HPDE6-E6E7 (cell line): ENCODE measurements at regions not wholly inside any gene's neighbourhood (a gene's known extent, or its start where the extent isn't known, plus 50 kb on each side); places are given as distances from the start of the nearest gene placed in this dataset.

Experiments
- DNase-seq: peaks from one replicate; pipeline ENCODE4 v3.0.0; 2011; ENCODE audit warnings: missing footprints; ENCODE audit errors: extremely low spot score

DNA sequence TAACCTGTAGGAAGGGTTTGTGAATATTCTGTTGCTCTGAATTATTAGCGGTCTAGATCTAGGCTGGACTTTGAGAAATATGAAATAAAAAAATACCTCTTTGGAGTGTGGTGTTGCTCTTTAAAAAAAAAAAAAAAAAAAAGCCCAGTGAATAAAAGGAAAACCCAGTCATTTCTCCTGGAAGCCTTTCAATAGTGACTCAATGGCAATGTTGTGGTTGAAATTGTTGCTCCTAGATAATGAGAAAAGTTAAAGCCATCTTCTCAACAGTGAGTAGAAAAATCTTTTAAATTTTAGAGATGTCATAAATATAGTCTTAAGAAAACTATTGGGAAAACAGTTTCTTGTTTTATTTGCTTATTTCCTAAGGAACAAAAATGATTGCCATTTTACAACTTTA lies 135.3 kb downstream of the RFC3 start:
- no peak for DNase-seq

DNA sequence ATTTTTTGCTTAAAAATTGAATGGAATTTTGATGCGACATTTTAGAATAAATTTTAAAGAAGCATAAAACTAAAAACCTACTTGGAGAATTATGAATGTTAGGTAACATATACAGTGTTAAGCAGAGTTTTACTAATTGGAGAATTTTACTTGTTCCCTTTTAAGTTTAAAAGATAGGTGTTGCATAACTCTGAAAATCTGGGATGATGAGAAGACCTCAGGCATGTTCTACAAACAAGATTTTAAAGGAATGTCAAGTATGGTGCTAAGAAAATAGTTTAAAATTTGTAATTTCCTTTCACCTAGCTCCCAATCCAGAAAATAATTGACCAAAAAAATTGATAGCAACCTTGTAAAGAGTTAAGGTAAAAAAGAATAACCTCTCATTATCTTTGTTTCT lies 135.8 kb downstream of the RFC3 start:
- no peak for DNase-seq

DNA sequence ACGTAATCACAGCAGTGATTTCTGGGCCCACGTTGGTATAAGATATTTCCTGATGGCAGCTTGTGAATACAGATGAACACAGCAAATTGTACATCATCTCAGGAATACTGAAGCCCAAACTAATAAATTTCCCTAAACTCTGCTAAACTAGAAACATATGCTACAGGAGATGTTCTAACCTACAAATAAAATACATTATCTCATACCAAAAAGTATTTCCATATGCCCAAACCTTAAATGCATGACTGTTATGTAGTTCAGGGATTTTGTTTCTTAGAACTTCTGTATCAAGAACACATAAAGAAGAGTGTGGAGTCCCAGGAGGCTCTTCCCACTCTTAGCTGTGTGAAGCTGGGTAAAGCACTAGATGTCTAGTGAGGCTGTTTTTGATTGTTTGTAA lies 138.4 kb downstream of the RFC3 start:
- no peak for DNase-seq

DNA sequence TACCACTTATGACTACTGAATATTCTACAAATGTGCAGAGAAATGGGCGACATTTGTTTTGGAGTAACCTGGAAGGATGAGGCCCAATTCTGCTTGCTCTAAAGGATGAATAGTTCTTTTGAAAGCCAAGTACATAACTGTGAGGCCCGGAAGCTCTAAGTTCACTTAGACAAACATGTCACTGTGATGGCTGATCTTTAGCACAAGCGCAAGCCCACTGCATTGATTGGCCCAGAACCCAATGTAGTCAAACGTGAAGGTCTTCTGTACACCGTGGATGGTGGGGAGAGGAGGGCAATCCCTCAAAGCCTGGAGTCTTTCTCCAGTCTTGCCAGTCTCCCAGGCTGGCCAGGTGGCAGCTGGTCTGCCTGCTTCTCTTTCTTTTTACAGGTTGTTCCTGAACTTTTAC lies 139.6 kb downstream of the RFC3 start:
- DNase-seq: no peak

DNA sequence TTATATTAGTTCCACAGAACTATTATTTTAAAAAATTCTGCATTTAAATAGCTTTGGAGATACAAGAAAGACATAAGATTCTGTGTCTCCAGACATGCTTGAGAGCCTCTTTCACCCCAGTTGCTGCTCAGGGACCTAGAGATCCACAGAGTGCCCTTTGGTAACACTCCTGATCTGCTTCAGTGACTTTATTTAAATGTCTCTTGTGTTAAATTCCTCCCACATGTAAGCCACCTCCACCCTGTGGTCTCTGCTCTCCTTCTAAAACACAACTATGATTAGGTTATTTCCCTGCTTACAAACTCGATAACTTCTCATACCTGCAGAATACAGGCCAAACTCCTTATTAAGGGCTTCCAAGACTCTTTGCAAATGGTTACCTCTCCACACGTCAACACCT lies 141.0 kb downstream of the RFC3 start:
- DNase-seq: no peak

DNA sequence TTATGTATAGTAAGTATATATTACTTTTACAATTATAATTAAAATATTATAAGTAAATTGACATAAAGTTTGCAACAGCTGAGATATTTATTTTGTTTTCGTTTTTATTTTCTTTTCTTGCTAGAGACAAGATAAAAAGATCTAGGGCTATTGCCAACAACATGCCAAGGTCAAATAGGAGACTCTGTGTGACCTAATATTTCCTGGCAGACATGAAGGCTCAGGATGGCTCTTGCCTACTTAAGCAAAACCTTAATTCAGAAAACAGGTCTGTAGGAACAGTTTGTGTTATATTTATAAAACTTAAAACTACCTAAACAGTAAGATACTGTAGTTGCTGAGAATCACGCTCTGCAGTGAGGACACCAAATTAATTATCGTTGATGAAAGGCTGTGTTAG lies 145.2 kb downstream of the RFC3 start:
- DNase-seq: no peak

DNA sequence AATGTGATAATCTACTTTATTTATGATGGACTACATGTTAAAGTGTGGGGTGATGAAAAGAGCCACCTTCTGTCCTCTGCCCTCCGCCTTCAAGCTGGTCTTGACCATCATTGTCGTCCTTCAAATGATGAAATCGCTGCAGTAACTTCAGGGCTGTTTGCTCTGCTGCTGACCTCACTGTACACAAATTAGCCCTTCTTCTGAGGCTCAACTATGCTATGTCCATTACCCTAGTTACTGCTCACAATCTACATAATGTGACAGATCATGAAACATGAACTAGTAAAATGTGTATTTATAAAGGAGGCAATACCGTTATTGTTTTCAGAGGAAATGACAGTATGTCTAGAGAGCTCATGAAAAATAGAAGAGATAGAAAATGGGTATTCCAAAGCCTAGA lies 145.9 kb downstream of the RFC3 start:
- DNase-seq: no peak

DNA sequence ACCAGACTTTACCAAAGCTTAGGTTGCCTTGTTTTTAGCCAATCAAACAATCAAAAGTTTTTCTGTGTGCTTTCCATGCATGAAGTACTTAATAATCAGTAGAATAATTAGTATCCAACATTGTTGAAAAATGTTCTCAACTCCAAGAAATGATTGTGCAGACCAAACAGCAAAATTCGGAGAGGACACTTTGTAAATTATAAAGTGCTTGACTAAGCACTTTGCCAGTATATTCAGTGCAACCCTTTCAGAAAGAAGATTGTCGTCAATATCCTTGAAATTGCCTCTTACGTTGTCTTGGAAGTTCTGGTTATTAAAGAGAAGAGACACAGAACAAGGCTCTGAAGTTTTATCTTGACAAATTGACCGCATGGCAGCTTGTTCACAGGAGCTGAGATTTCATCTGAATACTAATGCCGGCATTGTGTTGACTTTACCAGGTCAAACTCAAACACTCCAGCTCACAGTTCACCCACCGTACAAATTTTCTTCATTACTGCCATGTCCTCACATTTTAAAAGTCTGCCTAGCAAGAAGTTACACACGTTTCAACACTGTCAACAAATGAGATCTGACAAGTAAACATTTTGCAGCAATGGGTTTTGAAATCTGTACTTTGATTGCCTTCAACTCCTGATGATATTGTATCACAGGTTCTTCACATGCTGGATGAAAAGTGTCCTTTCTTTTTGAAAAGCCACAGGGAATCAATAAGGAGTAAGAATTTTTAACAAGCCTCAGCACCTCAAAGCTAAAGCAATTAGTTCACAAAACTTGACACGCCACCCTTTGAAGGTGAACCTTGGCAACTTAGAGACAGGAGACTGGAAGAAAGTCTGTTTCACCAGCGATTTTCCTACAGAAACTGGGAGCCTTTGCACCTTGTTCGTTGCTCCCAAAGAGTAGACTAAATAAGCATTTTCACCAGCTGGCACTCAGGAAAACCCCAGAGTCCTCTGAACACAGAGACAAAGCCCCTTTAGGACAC lies 150.9 kb downstream of the RFC3 start:
- no peak for DNase-seq

DNA sequence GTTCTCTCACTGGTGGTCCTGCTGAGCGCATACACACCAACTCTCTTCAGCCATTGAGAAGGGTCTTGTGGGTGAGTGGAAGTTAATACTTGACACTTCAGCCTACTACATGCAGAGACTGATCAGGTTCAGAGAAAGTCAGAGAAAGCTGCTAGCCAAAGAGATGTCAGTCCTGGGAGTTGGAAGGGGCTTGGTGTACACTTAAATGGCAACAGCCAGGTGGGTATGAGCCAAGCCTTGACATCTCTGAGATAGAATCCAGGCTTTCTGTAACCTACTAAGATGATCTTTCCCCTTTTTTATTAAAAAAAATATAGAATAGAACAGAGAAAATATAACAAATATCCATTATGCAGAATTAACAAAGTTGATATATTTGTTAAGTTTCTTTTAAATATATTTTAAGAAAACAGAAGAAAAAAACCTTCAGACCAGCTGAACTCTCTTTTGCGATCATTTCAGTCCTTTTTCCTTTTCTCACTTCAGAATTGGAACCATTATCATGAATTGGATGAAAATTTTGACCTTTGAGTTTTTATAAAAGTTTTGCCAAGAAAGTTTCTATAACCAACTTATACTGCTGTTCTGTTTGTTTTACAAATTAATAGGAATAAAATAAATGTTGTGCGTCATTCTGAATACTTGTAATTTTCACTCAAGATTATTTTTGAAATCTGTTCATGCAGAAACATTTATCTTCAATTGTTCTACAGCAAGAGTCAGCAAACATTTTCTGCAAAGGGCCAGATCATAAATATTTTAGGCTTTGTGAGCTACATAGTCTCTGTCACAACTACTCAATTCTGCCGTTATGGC lies 153.0 kb downstream of the RFC3 start:
- no peak for DNase-seq

DNA sequence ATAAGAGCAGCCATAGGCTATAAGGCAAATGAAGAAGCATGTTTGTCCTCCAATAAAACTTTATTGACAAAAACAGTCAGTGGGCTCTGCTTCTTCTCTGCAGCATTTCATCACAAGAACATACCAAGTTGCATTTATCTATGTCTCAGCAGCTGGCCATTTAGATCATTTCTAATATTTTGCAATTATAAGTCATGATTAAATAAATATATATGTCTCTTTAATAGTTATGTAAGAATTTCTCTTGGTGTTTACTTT lies 153.5 kb downstream of the RFC3 start:
- no peak for DNase-seq

DNA sequence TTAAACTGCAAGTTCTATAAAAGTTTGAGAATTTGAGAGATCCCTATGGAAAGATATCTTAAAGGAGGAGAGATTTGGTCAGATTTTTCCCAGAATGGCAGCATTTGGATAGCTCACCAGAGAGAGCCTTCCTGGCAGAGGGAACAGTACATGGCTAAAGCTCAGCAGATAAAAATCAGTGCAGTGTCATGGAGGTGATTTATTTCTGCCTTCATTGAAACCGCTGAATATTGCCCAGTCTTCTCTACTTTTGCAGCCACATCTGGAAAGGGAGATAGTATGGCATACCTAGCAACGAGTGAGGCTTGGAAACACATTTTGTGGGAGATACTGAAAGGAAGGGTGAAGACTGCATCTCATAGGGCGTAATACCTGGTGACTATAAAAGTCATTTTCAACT lies 155.2 kb downstream of the RFC3 start:
- no peak for DNase-seq

DNA sequence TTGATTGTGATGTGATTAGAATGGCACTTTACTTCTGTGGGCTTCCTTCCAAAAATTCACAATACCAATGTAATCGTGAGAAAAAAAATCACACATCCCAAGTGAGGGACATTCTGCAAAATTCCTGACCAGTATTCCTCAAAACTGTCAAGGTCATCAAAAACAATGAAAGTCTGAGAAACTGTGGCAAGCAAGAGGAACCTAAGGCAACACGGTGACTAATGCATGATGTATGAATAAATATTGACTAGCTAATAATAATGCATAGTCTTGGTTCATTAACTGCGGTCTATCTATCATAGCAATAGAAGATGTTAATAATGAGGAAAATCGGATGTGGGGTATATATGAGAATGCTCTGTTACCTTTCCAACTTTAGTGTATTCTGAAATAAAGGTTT lies 159.0 kb downstream of the RFC3 start:
- no peak for DNase-seq

DNA sequence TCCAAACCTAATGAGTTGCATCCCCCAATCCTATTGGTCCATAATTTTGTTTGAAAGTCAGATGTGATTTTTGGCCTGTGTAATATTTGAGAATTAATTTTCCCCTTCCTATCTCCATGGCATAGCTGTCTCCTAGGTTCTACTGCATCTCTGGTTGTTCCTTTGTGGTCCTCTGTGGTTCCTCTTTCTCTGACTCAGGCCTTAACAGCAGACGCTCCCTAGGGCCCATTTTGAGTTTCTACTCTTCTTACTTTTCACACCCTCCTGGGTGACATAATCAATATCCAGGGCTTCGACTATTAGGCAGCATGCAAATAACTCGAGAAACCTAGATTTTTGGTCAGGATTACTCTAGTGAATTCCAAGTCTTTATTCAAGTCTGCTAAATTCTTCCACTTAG lies 160.7 kb downstream of the RFC3 start:
- no peak for DNase-seq

DNA sequence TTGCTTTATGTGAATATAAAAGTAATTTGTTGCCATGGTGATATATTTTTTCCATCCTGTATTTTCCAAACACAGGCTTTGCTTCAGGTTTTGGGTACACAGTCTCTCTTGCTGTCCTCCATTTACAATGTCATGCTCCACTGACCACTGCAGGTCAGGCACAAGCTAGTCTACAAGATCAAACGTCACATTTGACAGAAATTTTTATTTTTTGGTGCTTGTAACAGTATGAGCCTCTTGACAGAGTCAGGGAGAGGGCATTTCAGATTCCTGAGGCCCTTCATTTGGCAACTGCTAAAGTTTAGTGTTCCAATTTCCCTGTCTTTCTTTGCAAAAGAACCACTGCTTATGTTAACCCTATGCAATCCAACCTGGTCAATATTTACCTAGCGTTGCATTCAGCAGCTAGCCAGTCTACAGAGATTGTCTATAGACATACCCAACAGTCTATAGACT lies 175.0 kb downstream of the RFC3 start:
- DNase-seq: no peak

DNA sequence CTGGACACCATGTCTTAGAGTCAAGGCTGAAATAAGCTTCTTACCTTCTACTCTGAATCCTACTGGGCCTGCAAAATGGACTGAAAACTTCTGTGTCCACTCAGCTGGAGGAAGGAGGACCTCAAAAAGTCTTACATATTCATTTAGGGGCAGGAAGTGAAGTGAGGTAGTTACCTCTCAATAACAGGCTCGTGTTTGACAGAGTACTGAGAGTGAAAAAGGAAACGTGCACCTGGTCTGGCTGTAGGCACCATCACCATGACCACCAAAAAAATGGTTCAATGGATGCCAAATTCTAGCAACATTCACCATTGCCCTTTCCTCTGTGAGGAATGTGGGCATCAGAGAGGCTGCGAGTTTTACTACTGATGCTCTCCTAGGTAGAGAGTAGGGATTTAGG lies 176.2 kb downstream of the RFC3 start:
- no peak for DNase-seq

DNA sequence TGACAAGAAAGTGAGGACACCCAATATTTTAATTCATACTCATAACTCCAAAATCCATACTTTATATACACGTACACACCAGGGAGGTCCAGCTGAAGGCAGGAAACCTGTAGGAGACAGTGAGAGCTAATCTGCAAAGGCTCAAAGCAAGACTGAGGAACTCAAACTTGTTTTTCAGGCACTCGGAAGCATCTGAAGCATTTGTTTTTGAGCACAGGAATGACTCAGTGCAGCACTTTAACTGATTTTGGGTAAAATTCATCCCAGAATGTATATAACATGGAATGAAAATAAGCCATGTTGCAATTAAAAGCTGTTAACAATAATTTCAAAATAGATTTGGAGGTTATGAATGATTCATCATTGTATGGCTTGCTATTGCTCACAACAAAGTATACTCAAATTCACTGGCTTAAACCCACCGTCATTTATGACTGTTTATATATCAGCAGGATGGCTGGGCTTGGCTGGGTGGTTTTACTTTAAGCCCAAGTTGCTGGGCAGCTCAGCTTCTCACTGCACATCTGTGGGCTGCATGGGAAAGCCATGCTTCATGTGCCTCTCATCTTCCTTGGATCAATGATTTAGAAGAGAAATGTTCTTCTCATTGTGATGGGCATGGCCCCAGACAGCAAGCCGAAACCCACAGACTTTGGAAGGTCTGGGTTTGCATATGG lies 177.0 kb downstream of the RFC3 start:
- DNase-seq: no peak

DNA sequence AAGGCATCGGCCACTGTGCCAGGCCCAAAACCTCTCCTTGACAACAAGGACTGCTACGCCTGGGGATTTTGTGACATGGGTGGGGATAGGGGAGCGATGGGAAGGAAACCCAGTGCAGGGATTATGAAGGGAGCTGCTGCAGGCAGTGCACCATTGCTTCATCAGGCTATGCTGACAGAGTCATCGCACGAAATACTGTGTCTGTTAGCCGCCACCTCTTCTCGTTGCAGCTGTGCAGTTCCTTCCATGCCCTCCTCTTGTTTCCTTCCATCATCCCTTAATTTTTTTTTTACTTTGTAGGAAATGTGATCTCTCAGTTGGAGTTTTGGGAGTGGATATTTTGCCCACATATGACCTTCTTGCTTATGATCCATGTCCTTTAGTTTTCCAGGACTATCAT lies 178.7 kb downstream of the RFC3 start:
- no peak for DNase-seq

DNA sequence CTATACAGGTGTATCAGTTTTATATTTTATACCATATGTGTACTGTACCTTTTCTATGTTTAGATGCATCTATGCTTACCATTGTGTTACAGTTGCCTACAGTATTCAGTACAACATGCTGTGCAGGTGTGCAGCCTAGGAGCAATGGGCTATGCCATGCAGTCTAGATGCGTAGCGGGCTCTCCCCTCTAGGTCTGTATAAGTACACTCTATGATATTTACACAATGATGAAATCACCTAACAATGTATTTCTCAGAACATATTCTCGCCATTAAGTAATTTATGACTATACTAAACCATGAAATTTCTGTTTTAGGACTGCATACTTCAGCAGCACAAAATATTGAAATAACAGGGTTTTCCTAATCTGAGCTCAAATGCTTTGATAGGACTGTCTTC lies 179.6 kb downstream of the RFC3 start:
- DNase-seq: no peak

DNA sequence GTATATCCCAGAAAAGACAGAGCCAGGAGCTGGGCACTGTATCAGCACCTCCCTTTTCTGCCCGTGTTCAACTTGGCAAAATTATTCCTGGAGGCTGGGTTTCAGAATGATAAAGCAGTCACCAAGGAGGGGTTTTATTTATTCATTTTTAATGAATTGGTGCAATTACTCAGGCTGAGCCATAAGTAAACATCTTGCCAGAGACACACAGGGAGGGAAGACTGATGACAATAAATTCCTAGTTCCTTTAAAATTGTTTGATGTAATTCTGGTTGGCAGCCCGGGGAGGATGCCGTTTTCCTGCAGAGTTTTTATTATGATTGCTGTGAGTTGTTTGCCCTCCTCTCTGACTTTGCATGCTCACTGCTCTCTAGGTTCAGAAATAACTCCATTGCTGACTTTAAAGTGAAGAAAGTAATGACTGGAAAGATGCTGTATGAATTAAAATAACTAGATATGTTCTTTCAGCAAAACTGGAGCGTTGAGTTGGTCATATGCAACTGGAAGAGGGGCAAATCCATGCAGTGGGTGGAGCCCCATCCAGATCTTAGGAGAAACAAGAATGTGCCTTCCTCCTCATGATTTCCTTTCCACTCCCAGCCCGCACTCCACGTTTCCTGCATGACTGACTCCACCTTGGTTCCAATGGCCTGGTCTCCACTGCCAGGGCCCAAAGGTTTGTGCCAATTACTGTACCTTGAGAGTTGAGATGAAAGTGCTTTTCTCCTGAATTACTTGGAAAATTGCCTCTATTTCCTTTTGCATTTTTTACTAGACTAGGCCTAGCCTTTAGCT lies 182.1 kb downstream of the RFC3 start:
- no peak for DNase-seq

DNA sequence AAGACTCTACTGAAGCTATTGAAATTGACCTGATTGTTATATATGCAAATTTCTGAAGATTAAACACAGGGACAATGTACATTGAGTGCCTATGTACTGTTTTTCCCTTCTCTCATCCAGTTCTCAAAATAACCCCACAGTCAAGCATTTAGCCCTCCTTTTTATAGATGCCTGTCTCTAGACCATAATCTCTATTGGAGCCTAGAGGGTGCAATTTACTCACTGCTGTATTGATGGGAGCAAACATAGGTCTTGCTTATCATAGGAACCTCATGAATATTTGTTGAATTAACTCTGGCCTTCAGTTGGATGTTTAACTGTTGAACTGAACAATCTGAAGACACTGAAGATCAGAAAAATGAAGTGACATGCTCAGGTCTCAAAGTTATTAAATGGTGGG lies 183.0 kb downstream of the RFC3 start:
- DNase-seq: no peak

DNA sequence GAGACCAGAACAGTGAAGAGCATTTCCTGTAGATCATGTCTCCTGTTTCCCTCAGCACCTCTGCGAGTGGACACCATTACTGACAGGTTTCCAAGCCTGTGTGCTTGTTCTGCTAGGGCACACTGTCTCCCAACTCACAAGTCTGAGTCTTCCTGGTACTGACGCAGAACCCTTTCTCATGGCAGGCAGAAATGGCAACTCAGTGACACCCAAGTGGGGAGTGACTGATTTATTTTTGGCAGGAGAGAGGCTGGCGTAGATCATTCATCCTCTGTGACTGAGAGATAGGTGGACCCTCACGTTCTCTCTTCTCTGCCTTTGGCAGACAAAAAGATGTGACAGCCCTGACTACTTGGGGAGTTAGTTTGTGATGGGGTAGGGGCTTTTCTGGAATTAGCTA lies 183.4 kb downstream of the RFC3 start:
- DNase-seq: no peak

DNA sequence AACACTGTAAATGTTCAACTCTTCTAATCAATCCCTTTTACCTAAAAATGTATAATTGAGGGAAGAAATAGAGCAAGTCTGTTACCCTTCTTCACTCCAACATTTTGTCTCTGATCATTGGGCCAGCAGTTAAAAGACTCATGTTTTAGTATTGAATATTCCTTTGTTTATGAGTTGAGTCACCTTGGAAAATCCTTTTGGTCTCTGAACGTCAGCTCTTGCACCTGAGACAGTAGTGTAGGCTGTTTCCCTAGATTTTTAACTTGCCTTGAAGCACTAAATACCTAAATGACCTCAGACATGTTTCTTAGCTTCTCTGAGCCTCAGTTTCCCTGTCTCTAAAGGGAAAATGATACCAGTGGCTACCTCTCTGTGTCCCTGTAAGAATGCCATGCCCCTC lies 184.2 kb downstream of the RFC3 start:
- no peak for DNase-seq
